ENCODE measurements at regions not wholly inside any gene's neighbourhood (a gene's known extent, or its start where the extent isn't known, plus 50 kb on each side); places are given as distances from the start of the nearest gene placed in this dataset.
"Not testable (repeated sequence)": the region's sequence is repeated elsewhere in the genome, so short reads cannot be mapped to it uniquely, and the experiment has no call there.

DNA sequence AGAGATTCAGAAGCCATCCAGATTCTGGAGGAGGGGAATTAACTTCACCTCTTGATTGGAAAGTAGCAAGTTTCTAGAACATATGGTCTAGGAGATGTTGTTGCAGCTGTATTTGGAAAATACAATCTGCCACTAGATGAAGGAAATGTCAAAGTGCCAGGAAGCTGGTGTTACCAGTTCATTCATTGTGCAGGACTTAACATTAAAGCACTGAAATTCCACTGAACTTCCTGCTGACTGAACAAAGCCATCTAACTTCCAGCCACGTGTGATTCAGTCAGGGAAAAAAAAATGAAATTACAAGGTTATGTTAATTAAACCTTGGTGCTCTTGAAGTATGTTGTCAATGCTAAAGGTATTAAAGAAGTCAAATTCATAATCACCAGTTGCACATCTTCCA is 321.5 kb upstream of the SASH1 start:
- TF ChIP-seq, protein P1, sequence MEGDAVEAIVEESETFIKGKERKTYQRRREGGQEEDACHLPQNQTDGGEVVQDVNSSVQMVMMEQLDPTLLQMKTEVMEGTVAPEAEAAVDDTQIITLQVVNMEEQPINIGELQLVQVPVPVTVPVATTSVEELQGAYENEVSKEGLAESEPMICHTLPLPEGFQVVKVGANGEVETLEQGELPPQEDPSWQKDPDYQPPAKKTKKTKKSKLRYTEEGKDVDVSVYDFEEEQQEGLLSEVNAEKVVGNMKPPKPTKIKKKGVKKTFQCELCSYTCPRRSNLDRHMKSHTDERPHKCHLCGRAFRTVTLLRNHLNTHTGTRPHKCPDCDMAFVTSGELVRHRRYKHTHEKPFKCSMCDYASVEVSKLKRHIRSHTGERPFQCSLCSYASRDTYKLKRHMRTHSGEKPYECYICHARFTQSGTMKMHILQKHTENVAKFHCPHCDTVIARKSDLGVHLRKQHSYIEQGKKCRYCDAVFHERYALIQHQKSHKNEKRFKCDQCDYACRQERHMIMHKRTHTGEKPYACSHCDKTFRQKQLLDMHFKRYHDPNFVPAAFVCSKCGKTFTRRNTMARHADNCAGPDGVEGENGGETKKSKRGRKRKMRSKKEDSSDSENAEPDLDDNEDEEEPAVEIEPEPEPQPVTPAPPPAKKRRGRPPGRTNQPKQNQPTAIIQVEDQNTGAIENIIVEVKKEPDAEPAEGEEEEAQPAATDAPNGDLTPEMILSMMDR (IDR thresholded peaks at IDR 0.05; ENCODE audit: extremely low read depth, insufficient read depth, missing control alignments): no peak
- in situ Hi-C loops (cut with MboI; ENCODE audit: low pct_unique_long_range_greater_than_20kb, low sequenced_read_pairs, unreplicated experiment): no loop called here
- no peak for DNase-seq (ENCODE audit: low spot score)

DNA sequence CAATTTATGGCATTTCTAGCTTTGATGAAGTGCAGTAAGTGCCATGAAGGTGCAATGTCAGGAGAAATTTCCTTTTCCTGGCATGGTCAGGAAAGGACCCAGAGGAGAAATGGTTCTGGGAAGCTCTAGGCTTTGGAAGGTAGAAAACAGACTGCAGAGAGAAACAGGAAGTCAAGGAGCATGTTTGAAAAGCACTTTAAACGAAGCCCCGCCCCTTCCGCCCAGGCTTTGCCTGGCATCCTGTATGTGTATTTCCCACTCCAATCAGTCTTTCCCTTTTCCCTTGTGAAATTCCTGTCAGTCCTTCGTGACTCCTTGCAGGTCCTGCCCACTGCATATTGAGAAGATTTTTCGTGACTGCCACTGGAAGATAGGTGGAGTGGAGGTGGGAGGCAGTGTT is 320.9 kb upstream of the SASH1 start:
- in situ Hi-C loops (cut with MboI; ENCODE audit: low pct_unique_long_range_greater_than_20kb, low sequenced_read_pairs, unreplicated experiment): no loop called here
- no peak for DNase-seq (ENCODE audit: low spot score)
- TF ChIP-seq, protein P1 (IDR thresholded peaks at IDR 0.05; ENCODE audit: extremely low read depth, insufficient read depth, missing control alignments): no peak

DNA sequence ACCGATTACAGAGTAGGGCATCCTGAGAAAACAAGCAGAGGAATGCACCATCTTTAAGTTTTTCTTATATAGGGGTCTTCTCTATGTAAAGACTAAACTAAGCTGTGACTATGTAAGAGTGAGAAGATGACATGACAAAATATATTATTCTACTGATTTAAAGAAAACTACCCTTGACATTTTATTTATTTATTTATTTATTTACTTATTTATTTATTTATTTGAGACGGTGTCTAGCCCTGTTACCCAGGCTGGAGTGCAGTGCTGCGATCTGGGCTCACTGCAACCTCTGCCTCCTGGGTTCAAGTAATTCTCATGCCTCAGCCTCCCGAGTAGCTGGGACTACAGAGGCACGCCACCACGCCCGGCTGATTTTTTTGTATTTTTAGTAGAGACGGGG is 320.4 kb upstream of the SASH1 start:
- DNase-seq (ENCODE audit: low spot score); in situ Hi-C loops (cut with MboI; ENCODE audit: low pct_unique_long_range_greater_than_20kb, low sequenced_read_pairs, unreplicated experiment): not testable (repeated sequence)

DNA sequence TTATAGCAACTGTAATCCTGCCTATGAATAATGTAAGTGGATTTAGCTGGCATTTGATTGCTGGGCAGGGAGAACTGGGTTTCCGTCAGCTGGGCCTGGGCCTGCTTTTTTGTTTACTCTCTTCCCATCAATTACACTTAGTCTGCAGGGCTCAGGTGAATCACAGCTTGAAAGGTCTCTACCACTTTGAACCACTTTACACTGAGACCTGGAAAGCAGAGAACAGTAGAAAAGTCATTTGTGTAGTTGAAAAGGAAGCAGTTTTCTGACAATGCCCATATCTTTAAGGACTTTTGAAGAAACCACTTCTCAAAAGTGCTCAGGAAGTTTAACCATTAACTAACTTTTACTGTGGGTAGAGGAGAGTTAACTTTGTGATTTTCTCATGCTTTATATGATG is 315.4 kb upstream of the SASH1 start:
- in situ Hi-C loops (cut with MboI; ENCODE audit: low pct_unique_long_range_greater_than_20kb, low sequenced_read_pairs, unreplicated experiment): no loop called here
- TF ChIP-seq, protein P1 (IDR thresholded peaks at IDR 0.05; ENCODE audit: extremely low read depth, insufficient read depth, missing control alignments): no peak
- no peak for DNase-seq (ENCODE audit: low spot score)

DNA sequence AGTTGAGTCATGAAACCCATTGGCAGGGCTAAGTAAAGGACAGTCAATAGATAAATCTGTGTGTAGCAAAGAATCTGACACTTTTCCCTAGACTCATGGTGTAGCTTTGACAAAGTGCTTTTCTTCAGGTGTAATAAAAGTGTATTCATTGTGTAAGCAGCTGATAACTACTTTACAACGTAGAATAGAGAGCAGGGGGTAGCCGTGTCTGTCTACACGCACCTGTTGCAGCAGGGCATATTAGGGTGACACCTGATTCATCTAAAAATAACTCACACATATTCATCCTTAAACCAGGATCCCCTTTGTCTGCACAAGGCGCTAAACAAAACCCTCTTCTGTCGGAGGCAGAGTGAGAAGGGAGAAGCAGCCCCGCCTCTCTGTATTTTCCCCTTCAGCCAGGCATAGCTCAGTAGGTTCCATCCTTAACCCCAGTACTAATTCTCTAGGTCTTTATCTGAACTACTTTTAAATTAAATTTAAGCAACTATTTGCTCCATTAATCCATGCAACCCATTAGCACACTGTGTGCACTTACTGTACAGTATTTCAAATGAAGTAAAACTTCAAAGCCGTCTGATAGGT is 306.7 kb upstream of the SASH1 start:
- DNase-seq (ENCODE audit: low spot score): no peak
- in situ Hi-C loops (cut with MboI; ENCODE audit: low pct_unique_long_range_greater_than_20kb, low sequenced_read_pairs, unreplicated experiment): no loop called here
- TF ChIP-seq, protein P1 (IDR thresholded peaks at IDR 0.05; ENCODE audit: extremely low read depth, insufficient read depth, missing control alignments): no peak

DNA sequence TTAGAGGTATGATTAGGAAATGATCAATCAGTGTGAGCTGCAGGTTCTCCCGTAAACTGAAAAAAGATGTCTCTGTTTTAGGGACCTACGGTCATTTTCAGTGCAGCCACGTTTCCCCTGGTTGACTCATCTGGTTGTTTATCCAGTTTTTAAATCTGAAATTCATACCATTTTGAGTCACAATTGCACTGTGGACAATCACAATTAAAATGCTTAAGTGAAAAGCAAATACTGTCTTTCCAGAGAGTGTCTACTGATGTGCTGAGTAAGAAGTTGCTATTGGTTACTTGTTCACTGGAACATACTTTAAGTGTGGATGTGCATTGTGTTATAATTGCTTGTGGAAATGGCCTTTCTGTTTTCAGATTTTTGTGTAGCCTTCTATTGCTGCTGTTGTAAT is 305.1 kb upstream of the SASH1 start:
- DNase-seq (ENCODE audit: low spot score): no peak
- in situ Hi-C loops (cut with MboI; ENCODE audit: low pct_unique_long_range_greater_than_20kb, low sequenced_read_pairs, unreplicated experiment): no loop called here
- TF ChIP-seq, protein P1 (IDR thresholded peaks at IDR 0.05; ENCODE audit: extremely low read depth, insufficient read depth, missing control alignments): no peak

DNA sequence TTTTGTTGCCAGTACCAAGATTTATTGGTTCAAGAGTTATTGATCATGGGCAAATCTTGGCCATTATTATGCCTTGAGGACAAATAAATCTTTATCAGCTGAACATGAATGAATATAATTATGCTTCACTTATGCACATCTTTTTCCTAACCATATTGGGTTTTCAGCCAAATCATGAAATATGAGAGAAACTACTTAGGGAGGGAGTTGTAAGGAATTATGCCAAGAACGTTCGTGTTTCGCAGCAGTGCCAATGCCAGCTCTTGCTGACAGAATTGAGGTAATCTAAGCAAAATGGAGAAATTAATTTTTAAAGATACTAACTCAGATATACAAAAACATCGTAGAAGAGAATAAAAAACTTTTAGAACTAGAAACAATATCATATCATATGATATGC is 301.1 kb upstream of the SASH1 start:
- in situ Hi-C loops (cut with MboI; ENCODE audit: low pct_unique_long_range_greater_than_20kb, low sequenced_read_pairs, unreplicated experiment): no loop called here
- TF ChIP-seq, protein P1 (IDR thresholded peaks at IDR 0.05; ENCODE audit: extremely low read depth, insufficient read depth, missing control alignments): no peak
- DNase-seq (ENCODE audit: low spot score): no peak
